Testis (tissue), 2 donors: ENCODE measurements at regions not wholly inside any gene's neighbourhood (a gene's known extent, or its start where the extent isn't known, plus 50 kb on each side); places are given as distances from the start of the nearest gene placed in this dataset.
A peak's percentile ranks its signal among the peaks of the same experiment; 100 is the strongest.

Experiments used
- DNase-seq: peaks from one replicate; pipeline ENCODE4 v3.0.0-alpha.2; 2019
- H3K27ac ChIP-seq, 2 donors: fragments of 200-600 bp; sonication (generic); one replicate each; pipeline ENCODE4 v1.5.1; 2019
- H3K27me3 ChIP-seq: fragments of 200-600 bp; sonication (generic); one replicate; pipeline ENCODE4 v1.5.1; 2019
- H3K36me3 ChIP-seq: fragments of 200-600 bp; sonication (generic); one replicate; pipeline ENCODE4 v1.5.1; 2017; ENCODE audit warnings: low read depth; ENCODE audit errors: missing control alignments
- H3K4me1 ChIP-seq: fragments of 200-600 bp; sonication (generic); one replicate; pipeline ENCODE4 v1.5.1; 2019
- H3K4me3 ChIP-seq, 2 donors: fragments of 200-600 bp; sonication (generic); one replicate each; pipeline ENCODE4 v1.5.1; 2017 to 2019
- H3K9me3 ChIP-seq: fragments of 200-600 bp; sonication (generic); one replicate; pipeline ENCODE4 v1.5.1; 2017
- POLR2A ChIP-seq: fragments of 450-650 bp; IDR thresholded peaks from one replicate; pipeline ENCODE4 v1.6.1; 2017; ENCODE audit warnings: antibody characterized with exemption, mild to moderate bottlenecking, moderate library complexity
- WGBS, 2 donors: methylation state at CpG; one replicate each; pipeline ENCODE4 v1.1.5; 2018; 5-methylcytosine and 5-hydroxymethylcytosine counted together
- intact Hi-C: fragments of 100-400 bp; cut with DNase I; formaldehyde crosslinking; loops from one replicate; pipeline ENCODE4 v1.15.1; 2023; ENCODE audit warnings: low total_unique reads
- TF ChIP-seq, protein P1 (sequence below), 3 experiments: fragments of 450-650 bp in 2 of 3; fragments of 200-600 bp in 1 of 3; sonication (generic) in 1 of 3; IDR thresholded peaks; one replicate each; pipeline ENCODE4 v1.5.1; 2016 to 2019; ENCODE audit warnings: antibody characterized with exemption in 3 of 3, mild to moderate bottlenecking in 2 of 3, moderate library complexity in 1 of 3

DNA sequence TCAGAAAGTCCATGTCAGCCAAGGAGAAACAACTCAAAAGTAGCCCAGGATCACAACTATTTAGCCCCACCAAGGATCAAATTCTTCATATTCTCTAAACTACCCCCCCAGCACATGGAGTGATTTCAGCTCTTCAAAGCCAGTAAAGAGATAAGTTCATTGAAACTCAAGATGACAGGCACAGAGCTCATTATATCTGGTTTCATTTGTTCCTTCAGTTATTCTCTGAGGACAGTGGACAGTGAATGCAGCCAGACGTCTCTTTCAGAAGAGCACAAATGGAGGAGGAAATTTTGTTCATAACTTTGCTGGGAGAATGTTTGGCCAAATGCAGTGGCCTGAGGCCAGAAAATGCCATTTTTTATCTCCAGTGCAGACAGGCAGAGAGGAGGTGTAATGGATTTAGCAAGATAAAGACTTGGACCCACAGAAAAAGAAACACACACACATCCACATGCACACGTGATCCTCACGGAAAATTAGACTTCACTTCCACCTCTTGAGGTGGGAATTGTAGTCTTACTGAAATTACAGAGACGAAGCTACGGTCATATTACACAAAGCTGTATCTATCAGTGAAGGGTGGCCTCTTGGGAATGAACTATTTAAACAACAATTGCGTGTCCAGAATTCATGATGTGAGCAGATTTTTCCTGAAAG lies 64.6 kb downstream of the HES1 start:
- 76 to 82% methylated on average over 6 of the region's 6 CpGs for WGBS, 2 donors
- TF ChIP-seq POLR2A, result no peak
- TF ChIP-seq, protein P1, sequence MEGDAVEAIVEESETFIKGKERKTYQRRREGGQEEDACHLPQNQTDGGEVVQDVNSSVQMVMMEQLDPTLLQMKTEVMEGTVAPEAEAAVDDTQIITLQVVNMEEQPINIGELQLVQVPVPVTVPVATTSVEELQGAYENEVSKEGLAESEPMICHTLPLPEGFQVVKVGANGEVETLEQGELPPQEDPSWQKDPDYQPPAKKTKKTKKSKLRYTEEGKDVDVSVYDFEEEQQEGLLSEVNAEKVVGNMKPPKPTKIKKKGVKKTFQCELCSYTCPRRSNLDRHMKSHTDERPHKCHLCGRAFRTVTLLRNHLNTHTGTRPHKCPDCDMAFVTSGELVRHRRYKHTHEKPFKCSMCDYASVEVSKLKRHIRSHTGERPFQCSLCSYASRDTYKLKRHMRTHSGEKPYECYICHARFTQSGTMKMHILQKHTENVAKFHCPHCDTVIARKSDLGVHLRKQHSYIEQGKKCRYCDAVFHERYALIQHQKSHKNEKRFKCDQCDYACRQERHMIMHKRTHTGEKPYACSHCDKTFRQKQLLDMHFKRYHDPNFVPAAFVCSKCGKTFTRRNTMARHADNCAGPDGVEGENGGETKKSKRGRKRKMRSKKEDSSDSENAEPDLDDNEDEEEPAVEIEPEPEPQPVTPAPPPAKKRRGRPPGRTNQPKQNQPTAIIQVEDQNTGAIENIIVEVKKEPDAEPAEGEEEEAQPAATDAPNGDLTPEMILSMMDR (IDR thresholded peaks at IDR 0.05), result no peak
- Histone ChIP-seq H3K36me3 (no peaks in the 10 kb centered on the region), H3K4me1 (peaks cover 3% of the 10 kb centered on the region), H3K27me3 (no peaks in the 10 kb centered on the region), H3K9me3 (no peaks in the 10 kb centered on the region), H3K27ac (no peak overlapping the region), H3K4me3 (no peak overlapping the region)
- intact Hi-C loops, result loop anchor here (5.0 kb wide), 1 partner anchor 497 kb away; no protein-coding TSS in a partner anchor
- no peak for DNase-seq

DNA sequence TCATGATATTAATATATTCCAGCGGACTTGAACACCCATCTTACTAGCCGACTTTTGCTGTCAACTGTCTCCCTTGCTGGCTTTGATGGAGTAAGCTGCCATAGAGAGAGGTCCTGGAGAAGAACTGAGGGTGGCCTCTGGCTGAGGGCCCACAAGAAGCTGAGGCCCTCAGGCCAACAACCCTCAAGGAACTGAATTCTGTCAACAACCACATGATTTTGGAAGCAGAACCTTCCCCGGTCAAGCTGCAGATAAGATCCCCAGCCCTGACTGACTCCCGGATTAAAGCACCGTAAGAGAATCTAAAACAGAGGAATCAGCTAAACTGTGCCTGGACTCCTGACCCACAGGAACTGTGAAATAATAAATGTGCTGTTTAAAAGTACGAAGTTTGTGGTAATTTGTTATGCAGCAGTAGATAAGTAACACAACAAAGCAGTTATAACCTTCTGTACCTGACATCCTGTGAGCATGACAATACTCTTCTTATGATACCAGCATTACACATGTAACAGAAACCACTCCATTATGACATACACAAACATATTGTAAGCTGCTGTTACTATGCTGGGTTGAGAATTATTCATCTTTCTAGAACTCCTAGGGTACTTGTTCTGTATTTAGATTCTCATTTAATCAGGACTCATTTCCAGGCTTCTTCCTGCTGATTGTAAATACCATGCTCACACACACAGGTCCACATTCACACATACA lies 66.2 kb downstream of the HES1 start:
- DNase-seq, result no peak
- intact Hi-C loops, result loop anchor here (5.0 kb wide), 1 partner anchor 495 kb away; no protein-coding TSS in a partner anchor
- WGBS, 2 donors, result 91 to 92% methylated on average over 6 of the region's 6 CpGs

DNA sequence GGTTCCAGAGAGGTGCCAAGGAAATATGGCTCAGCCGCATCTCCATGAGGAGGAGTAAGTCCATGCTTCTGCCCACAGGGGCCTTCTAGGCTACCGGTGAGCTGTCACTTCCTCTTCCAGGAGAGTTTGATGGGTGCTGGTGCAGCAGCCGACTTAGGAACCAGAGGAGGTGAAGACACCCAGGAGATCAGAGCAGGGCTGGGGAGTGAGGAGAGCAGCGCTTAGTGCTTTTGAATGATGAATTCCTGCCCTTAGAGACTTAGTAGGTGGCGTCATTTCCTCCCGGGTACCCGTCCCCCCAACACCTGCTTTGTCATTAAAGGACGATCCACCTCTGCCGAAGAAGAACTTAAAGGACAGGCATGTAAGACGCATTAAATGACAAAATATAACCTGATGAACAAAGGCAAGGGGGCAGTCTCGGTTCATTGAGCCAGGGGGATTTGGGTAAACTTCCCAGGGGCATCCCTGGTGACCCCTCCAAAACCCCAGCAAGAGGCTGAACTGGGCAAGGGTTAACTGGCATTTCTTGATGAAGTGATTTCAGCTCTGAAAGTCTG lies 67.6 kb downstream of the HES1 start:
- peak overlapping the region; percentile 50 to 51 for H3K4me3 ChIP-seq
- WGBS, 2 donors, result 59 to 61% methylated on average over 11 of the region's 11 CpGs
- H3K27me3 ChIP-seq, result no peaks in the 10 kb centered on the region
- TF ChIP-seq, protein P1 (IDR thresholded peaks at IDR 0.05), result no peak
- TF ChIP-seq POLR2A, result no peak
- H3K36me3 ChIP-seq, result no peaks in the 10 kb centered on the region
- intact Hi-C loops, result loop anchor here (5.0 kb wide), 1 partner anchor 494 kb away; no protein-coding TSS in a partner anchor
- no peak overlapping the region for H3K27ac ChIP-seq
- H3K4me1 ChIP-seq, result peaks cover 3% of the 10 kb centered on the region
- no peak for DNase-seq
- no peaks in the 10 kb centered on the region for H3K9me3 ChIP-seq

More for the DNA sequence above, 66.2 kb downstream of the HES1 start:
- no peaks in the 10 kb centered on the region for H3K36me3 ChIP-seq
- H3K9me3 ChIP-seq, result no peaks in the 10 kb centered on the region
- TF ChIP-seq POLR2A, result no peak
- TF ChIP-seq, protein P1 (IDR thresholded peaks at IDR 0.05), result no peak
- no peaks in the 10 kb centered on the region for H3K27me3 ChIP-seq
- peaks cover 3% of the 10 kb centered on the region for H3K4me1 ChIP-seq
- no peak overlapping the region for H3K4me3 ChIP-seq
- H3K27ac ChIP-seq, result no peak overlapping the region

DNA sequence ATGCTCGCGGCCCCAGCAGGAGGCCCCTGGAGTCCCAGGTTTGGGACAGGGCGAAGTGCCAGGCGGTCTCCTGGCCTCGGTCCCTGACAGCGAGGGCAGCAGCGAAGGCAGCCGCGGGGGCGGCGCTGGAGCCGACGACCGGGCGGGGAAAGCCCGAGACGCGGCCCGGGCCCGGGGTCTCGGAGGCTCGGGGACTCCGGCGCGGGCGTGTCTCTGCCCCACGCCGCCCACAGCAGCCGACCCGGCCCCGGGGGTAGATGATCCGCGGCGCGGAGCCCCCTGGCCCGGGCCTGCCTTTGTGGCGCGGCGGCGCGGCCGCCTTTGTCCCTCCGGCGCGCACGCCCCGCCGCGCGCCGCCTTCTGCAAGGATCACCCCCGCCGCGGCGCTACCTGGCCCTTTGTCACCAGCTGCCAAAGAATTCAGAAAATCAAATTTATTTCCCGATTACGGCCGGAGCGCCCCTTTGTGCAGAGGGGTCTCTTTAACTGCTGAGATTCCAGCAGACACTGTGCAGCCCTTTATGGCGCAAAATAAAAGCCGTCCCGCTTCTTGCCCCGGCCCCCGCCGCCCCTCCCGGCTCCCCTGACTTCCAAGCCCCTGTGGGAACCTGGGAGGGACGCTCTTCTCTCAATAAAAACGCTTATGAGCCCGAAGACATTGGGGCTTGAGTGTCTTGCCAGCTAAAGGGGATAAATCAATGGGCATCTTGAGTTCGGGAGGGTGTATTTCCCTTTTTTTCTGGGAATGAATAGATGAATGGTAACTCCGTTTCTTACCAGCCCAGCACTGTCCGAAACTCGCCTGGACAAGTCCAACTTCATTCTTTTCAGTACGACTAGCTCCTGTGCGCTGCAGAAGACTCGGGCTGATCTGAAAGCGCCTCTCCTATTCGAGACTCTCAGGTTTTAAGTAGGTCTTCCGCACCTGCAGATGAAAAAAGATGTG lies 68.4 kb downstream of the HES1 start:
- Histone ChIP-seq H3K4me1 (peaks cover 3% of the 10 kb centered on the region), H3K36me3 (no peaks in the 10 kb centered on the region), H3K4me3 (peak overlapping the region; percentile 50 to 51), H3K9me3 (no peaks in the 10 kb centered on the region), H3K27ac (no peak overlapping the region), H3K27me3 (no peaks in the 10 kb centered on the region)
- peak; percentile 27 for DNase-seq
- intact Hi-C loops, result loop anchor here (5.0 kb wide), 1 partner anchor 493 kb away; no protein-coding TSS in a partner anchor
- TF ChIP-seq, protein P1 (IDR thresholded peaks at IDR 0.05), result no peak
- no peak for TF ChIP-seq POLR2A
- 28 to 32% methylated on average over 54 to 76 of the region's 79 CpGs for WGBS, 2 donors
